GM12873 (cell line): ENCODE measurements at regions not wholly inside any gene's neighbourhood (a gene's known extent, or its start where the extent isn't known, plus 50 kb on each side); places are given as distances from the start of the nearest gene placed in this dataset.

Experiments
- CTCF ChIP-seq: IDR thresholded peaks from 2 replicates; pipeline ENCODE4 v1.5.1; 2012; ENCODE audit warnings: low read depth, mild to moderate bottlenecking, moderate library complexity, low read length, control low read depth; ENCODE audit not compliant: insufficient read depth; ENCODE audit errors: missing control alignments

- TF ChIP-seq CTCF = no peak
Observed at GRCh38 chr6:14747881-14748520, 497.9 kb upstream of the JARID2 start.

GRCh38 chr6:14748679-14749078, 497.2 kb upstream of the JARID2 start:
- TF ChIP-seq CTCF = no peak

- no peak for TF ChIP-seq CTCF
Observed at GRCh38 chr6:14750059-14750661, 495.7 kb upstream of the JARID2 start.

GRCh38 chr6:14751645-14752175, 494.2 kb upstream of the JARID2 start:
- TF ChIP-seq CTCF = no peak

GRCh38 chr6:14754751-14755513, 490.9 kb upstream of the JARID2 start:
- no peak for TF ChIP-seq CTCF

GRCh38 chr6:14756340-14756739, 489.5 kb upstream of the JARID2 start:
- TF ChIP-seq CTCF = no peak

GRCh38 chr6:14757014-14757413, 488.9 kb upstream of the JARID2 start:
- no peak for TF ChIP-seq CTCF
